ENCODE measurements at regions not wholly inside any gene's neighbourhood (a gene's known extent, or its start where the extent isn't known, plus 50 kb on each side); places are given as distances from the start of the nearest gene placed in this dataset.

GRCh38 chr12:126688556-126688955, 1578.4 kb upstream of the TMEM132C start (continued):
- TF ChIP-seq, protein P1, sequence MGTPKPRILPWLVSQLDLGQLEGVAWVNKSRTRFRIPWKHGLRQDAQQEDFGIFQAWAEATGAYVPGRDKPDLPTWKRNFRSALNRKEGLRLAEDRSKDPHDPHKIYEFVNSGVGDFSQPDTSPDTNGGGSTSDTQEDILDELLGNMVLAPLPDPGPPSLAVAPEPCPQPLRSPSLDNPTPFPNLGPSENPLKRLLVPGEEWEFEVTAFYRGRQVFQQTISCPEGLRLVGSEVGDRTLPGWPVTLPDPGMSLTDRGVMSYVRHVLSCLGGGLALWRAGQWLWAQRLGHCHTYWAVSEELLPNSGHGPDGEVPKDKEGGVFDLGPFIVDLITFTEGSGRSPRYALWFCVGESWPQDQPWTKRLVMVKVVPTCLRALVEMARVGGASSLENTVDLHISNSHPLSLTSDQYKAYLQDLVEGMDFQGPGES (IDR thresholded peaks at IDR 0.05) = no peak

DNA sequence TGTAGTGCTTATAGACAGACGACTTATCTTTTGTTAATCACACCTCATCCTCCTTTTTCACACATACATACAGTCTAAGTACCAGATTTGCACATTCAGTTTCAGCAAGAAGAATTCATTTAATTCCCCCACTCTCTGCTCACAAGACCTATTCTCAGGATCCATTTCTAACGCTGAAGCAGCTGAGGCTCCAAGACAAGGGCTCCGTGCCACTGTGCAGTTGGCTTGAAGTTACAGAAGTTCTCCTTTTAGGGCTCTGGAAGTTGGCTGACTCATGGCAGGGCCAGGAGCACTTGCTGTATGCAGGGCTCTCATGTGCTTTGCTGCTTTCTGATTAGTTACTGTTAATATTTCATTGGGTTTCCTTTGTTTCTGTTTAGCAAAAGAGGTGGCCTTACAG, 1566.9 kb upstream of the TMEM132C start:
- FAIRE-seq = no peak
- WGBS (ENCODE audit: insufficient coverage, insufficient replicate concordance, low lambda C conversion rate, missing lambda C conversion rate) = 43% methylated on average over 3 of the region's 3 CpGs
- no peaks in the 10 kb centered on the region for H3K9me3 ChIP-seq (replicated peaks; ENCODE audit: control insufficient read depth, insufficient read depth, low read length)

More for the DNA sequence above, 1566.9 kb upstream of the TMEM132C start:
- Histone ChIP-seq H3K4me3 (no peak overlapping the region), H4K20me1 (ENCODE audit: control insufficient read depth, insufficient read depth) (no peaks in the 10 kb centered on the region), H3K9ac (ENCODE audit: control insufficient read depth, insufficient read depth, low read length) (no peak overlapping the region), H3K27ac (ENCODE audit: control insufficient read depth, insufficient read depth) (no peak overlapping the region), H3K4me2 (ENCODE audit: control insufficient read depth, insufficient read depth) (no peak overlapping the region), H2AFZ (ENCODE audit: control insufficient read depth, low read depth, low read length) (no peak overlapping the region), H3K4me1 (ENCODE audit: control insufficient read depth, insufficient read depth, low read length) (no peaks in the 10 kb centered on the region), H3K36me3 (ENCODE audit: control insufficient read depth in 2 of 2, insufficient read depth in 2 of 2, low read length in 1 of 2) (no peaks in the 10 kb centered on the region), H3K27me3 (replicated peaks in 1 of 2; ENCODE audit: control insufficient read depth in 2 of 2, insufficient read depth in 2 of 2, low read length in 1 of 2) (no peaks in the 10 kb centered on the region), H3K79me2 (ENCODE audit: control insufficient read depth, insufficient read depth, low read length) (no peaks in the 10 kb centered on the region)
- CTCF ChIA-PET = no interaction called here
- DNase-seq (ENCODE audit: low read depth, low spot score) (no peak), ATAC-seq (no peak)
- TF ChIP-seq FOS (IDR thresholded peaks at IDR 0.05; ENCODE audit: borderline replicate concordance, extremely low read depth, insufficient read length) = no peak
- no peak for TF ChIP-seq POLR2AphosphoS2 (IDR thresholded peaks at IDR 0.05; ENCODE audit: low read depth, low read length)
- no peak for TF ChIP-seq SMAD1 (IDR thresholded peaks at IDR 0.05; ENCODE audit: low read depth, partially characterized antibody)
- TF ChIP-seq EP300 (IDR thresholded peaks at IDR 0.05; ENCODE audit: borderline replicate concordance in 1 of 2, control insufficient read depth in 1 of 2, low read depth in 2 of 2, low read length in 2 of 2) = no peak
- TF ChIP-seq, protein P2, sequence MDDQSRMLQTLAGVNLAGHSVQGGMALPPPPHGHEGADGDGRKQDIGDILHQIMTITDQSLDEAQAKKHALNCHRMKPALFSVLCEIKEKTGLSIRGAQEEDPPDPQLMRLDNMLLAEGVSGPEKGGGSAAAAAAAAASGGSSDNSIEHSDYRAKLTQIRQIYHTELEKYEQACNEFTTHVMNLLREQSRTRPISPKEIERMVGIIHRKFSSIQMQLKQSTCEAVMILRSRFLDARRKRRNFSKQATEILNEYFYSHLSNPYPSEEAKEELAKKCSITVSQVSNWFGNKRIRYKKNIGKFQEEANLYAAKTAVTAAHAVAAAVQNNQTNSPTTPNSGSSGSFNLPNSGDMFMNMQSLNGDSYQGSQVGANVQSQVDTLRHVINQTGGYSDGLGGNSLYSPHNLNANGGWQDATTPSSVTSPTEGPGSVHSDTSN (IDR thresholded peaks at IDR 0.05; ENCODE audit: insufficient replicate concordance, low read depth, low read length) = no peak
- no peak for TF ChIP-seq HCFC1 (IDR thresholded peaks at IDR 0.05; ENCODE audit: low read length)
- no peak for TF ChIP-seq GABPA (IDR thresholded peaks at IDR 0.05; ENCODE audit: low read depth)
- TF ChIP-seq HDAC2 (IDR thresholded peaks at IDR 0.05) = no peak
- TF ChIP-seq, protein P3, sequence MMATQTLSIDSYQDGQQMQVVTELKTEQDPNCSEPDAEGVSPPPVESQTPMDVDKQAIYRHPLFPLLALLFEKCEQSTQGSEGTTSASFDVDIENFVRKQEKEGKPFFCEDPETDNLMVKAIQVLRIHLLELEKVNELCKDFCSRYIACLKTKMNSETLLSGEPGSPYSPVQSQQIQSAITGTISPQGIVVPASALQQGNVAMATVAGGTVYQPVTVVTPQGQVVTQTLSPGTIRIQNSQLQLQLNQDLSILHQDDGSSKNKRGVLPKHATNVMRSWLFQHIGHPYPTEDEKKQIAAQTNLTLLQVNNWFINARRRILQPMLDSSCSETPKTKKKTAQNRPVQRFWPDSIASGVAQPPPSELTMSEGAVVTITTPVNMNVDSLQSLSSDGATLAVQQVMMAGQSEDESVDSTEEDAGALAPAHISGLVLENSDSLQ (IDR thresholded peaks at IDR 0.05) = no peak
- no peak for TF ChIP-seq BMI1 (IDR thresholded peaks at IDR 0.05; ENCODE audit: borderline replicate concordance)
- TF ChIP-seq RCOR1 (conservative IDR thresholded peaks at IDR 0.05; ENCODE audit: low read depth, low read length) = no peak
- TF ChIP-seq CREM (IDR thresholded peaks at IDR 0.05; ENCODE audit: low read depth) = no peak
- no peak for TF ChIP-seq HDAC6 (IDR thresholded peaks at IDR 0.05; ENCODE audit: unreplicated experiment)
- no peak for TF ChIP-seq ATF7 (IDR thresholded peaks at IDR 0.05; ENCODE audit: low read depth)
- TF ChIP-seq MEF2B (IDR thresholded peaks at IDR 0.05; ENCODE audit: partially characterized antibody, poor library complexity, severe bottlenecking) = no peak
- no peak for TF ChIP-seq NFIC (IDR thresholded peaks at IDR 0.05; ENCODE audit: low read depth, low read length)
- TF ChIP-seq TCF12 (IDR thresholded peaks at IDR 0.05; ENCODE audit: low read depth, low read length) = no peak
- TF ChIP-seq HDGF (IDR thresholded peaks at IDR 0.05) = no peak
- TF ChIP-seq, protein P1 (IDR thresholded peaks at IDR 0.05) = no peak
- no peak for TF ChIP-seq IKZF1 (conservative IDR thresholded peaks at IDR 0.05)
- in situ Hi-C loops (cut with MboI) = no loop called here
- POLR2A ChIA-PET = no interaction called here
- RAD21 ChIA-PET (ENCODE audit: unreplicated experiment) = no interaction called here
- intact Hi-C loops (cut with micrococcal nuclease; ENCODE audit: unreplicated experiment) = no loop called here
- SMC1A ChIA-PET (ENCODE audit: uncharacterized antibody, unreplicated experiment) = no interaction called here
- BruUV-seq (replicated peaks) = no TSS peak
